SHP77 treated with DMSO at 0.1 percent for 48 hours (cell line): ENCODE measurements at regions not wholly inside any gene's neighbourhood (a gene's known extent, or its start where the extent isn't known, plus 50 kb on each side); places are given as distances from the start of the nearest gene placed in this dataset.
"Not testable (repeated sequence)": the region's sequence is repeated elsewhere in the genome, so short reads cannot be mapped to it uniquely, and the experiment has no call there.

Experiments used
- DNase-seq: peaks from one replicate; lab custom pipeline; 2025; lab: John Stamatoyannopoulos, UW

DNA sequence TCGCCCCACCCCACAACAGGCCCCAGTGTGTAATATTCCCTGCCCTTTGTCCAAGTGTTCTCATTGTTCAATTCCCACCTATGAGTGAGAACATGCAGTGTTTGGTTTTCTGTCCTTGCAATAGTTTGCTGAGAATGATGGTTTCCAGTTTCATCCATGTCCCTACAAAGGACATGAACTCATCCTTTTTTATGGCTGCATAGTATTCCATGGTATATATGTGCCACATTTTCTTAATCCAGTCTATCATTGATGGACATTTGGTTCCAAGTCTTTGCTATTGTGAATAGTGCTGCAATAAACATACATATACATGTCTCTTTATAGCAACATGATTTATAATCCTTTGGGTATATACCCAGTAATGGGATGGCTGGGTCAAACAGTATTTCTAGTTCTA is 132.7 kb downstream of the SNX10 start:
- DNase-seq, result not testable (repeated sequence)

DNA sequence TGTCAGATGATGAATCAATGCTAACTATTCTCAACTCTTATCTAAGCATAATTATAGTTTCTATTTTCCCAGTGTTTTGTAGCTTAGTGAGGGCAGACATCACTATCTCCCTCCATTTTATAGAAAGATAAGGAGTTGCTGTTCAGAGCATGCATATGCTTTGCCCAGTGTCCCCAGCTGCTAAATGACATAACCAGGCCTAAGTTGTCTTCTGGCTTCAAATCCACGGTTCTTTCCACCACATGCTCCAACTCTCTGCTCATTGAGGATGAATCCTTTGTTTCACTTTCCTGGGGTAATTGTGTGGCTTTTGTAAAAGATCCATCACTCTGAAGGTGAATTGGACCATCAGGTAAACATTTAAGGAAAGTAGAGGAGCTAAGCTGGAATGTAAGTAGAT is 134.0 kb downstream of the SNX10 start:
- DNase-seq, result no peak

DNA sequence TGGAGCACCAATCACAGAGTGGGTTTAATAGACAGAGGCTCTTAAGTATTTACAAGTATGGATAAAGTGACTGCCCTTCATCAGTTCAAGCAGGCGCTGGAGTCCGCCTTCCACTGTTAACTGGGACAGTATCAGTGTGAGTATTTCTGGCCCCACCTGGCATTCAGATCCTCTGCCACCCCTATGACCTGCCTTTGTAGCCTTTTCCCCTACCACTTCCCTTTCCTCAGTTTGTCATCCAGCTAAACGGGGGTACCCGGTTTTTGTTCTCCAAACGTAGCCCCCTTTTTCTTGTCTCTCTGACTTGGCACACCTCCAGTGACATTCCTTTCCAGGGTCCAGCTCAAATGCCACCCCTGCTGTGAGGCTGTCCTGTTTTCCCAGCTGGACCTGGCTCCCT is 134.4 kb downstream of the SNX10 start:
- no peak for DNase-seq

DNA sequence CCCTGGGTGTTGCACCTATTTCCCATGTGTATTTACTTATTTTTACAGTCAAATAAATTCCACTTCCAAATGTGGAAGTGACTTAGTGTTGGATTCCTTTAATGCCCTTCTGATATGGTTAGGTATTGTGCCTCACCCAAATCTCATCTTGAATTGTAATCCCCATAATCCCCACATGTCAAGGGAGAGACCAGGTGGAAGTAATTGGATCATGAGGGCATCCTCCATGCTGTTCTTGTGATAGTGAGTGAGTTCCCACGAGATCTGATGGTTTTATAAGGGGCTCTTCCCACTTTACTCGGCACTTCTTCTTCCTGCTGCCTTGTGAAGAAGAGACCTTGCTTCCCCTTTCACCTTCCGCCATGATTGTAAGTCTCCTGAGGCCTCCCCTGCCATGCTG is 136.9 kb downstream of the SNX10 start:
- DNase-seq, result no peak

DNA sequence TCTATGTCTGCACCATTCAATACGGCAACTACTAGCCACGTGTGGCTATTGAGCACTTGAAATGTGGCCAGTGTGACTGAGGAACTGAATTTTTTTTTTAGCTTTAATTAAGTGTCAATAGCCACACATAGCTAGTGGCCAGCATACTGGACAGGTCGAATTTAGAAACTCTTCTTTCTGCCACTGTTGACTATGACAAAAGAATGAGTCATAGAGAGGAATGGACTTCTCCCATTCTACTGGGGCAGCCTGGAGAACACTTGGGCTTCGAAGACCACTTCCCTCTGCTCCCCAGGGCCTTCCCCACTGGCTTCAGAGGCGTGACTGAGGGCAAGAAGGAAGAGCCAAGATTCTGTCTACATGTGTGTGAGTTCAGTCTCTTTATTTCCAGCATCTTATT is 137.5 kb downstream of the SNX10 start:
- no peak for DNase-seq

DNA sequence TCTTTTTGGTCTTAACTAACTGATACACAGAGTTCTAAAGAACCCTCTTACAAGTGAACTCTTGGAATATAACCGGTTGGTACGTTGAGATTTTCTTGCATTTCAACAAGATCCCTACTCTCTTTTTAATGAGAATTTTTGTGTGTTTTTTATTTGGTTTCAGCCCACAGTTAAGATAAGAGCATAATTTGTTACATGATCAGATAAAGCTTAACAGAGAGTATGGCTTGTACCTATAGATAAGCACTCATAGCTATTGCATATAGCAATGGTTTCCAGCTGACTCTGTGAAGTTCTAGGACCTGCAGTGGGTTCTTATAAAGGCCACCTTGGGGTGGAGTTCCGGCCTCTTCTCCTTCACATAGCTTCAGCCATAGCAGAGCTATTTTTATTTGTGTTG is 143.3 kb downstream of the SNX10 start:
- no peak for DNase-seq

DNA sequence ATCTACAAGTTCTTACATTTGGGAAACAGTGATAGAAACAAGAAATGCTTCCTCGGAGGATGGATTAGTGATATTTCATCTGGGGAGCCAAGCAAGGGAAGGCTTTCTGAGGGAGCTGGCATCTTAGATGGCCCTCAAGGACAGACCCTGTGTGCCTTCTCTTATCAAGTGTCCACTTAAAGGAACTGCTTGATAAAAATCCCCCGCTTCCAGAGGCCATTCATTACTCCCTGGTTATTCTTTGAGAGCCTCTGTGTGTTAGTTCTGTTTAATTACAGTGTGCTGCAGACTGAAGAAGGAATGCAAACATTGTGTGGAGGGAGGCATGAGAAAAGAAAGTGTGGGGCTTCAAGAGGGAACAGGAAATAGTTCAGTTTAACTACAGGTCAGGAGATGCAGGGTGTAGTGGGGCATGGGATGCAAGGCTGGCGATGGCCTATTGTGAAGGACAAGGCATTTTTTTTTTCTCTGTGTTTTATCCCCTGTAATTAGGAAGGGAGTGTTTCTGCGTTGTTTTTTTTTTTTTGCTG is 145.4 kb downstream of the SNX10 start:
- DNase-seq, result peak; percentile 10

DNA sequence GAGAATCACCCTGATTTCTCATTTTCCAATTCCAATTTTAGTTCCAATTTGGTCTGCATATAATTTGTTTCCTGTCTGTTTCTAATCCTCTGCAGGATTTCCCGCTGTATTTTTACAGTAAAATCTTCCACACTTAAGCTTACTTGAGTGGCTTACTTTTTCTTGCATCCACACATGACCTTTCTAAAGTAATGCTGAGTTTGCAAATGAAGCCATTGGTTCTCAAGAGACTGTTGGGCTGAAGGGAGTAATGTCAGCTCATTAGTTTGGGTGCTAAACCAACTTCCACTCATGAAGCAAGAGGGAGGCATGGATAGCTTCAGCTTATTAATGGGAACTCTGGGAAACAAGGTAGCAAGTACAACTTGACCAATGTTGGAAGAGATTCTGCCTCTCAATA is 146.4 kb downstream of the SNX10 start:
- DNase-seq, result no peak

DNA sequence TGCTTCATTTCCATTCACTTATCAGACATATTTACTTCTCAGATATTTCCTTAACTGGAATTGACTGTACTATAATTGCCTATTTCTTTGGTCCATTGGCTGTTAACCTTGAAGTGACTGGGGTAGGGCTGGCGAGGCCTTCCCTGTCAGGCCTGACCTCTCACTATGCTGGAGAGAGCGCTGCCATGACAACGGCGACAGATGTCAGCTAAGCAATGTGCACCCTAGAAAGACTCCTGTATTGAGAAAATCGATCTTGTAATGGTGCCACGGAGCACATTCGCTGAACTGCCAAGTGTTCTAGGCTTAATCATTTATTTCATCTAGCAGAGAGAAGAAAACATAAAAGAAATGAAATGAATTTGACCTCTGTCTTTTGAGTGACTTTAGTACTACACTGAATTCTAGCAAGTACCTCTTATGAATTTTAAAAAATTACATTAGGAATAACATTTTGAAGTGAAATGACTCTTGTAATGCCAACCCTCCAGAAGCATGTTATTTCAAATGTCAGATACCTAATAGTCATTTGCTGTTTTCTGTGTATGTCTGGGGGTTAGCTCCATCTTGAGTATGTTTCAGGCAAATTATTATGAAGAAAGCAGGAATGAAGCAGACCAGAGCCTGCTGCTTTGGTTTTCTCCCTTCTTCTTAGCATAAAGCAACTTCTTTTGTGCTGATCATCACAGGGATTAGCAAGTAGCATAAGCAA is 148.0 kb downstream of the SNX10 start:
- DNase-seq, result peak; percentile 28

DNA sequence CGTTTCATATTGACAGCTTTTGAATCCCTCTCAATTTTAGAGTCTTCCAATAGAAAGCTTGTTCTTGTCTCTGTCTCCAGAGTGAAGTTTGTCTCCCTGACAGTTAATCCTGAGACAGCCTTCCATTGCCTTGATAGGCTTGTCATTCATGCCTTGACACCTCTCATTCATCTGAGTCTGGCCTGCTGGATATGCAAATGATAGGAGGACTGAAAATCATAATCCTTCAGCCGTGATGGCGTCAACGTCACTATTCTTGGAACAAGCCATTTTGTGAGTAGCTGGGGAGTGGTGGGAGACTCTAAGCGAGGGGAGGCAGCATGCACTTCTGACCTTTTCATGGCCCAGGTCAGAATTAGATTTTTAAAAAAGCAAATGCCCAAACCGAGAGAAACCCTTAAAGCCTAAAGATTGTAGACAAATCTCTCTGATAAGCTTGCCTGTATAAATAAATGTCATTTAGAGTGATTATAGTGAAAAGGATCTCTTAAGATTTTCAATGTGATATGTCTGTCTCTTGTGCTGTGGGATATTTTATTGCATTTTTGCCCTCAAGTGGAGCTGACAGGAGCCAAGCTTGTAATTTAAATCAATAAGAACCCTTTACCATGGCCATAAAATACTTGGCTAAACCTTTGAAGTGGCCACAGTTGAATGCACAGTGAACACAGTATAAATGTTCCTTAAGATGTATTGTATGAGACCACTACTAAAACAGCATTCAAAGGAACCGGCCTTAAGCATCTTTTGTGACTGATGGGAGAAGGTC is 148.8 kb downstream of the SNX10 start:
- DNase-seq, result no peak

DNA sequence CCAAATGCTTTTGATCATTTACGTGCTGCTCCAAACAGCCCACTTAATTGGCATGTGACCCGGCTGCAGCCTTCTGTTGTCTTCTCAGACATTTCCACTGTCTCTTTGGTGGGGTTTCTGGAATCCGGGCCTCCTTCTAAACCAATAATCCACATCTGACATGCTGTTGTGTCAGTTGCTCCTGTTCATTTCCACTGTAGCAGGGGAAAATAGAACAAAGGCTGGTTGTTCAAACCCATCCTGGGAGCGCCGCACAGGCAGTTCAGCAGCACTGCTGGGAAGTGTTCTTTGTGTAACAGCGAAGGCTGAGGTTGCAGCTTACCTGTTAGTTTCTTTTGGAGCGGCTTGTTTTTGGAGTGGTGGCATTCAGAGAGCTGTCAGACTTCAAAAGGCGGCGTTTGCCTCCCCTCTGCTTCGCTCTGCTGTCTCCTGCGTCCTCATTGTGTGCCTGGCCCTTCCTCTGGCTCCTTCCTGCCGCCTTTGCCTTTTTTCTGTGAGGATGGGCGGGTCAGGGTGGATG is 149.4 kb downstream of the SNX10 start:
- DNase-seq, result no peak

DNA sequence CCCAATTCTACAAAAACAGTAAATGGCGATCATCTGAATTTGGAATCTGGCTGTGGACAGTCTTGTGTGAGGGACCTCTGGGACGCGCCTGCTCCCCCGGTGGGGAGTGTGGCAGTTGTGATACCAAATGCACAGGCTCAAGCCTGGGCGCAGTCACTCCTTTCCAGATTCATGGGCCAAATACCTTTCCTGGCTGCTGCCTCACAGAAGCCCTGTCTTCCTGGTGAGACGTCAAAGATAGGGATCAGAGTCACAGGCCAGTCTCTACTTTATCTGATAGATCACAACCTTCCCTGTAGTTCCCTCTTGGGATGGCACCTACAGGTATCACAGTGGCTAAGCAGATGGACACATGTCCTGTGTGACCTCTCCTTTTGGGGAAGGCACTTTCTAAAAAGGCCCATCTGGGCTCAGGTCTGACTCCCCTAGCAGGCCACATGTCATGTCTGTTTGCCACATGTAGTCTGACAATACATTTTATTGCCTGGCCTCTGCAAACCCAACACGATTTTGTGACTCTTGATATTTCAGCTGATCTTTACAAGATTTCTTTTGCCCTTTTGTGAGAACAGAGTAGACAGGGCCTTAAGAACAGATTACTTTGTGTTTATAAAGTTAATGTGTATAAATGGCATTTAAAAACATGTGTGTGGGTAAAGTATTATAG is 150.1 kb downstream of the SNX10 start:
- DNase-seq, result no peak

DNA sequence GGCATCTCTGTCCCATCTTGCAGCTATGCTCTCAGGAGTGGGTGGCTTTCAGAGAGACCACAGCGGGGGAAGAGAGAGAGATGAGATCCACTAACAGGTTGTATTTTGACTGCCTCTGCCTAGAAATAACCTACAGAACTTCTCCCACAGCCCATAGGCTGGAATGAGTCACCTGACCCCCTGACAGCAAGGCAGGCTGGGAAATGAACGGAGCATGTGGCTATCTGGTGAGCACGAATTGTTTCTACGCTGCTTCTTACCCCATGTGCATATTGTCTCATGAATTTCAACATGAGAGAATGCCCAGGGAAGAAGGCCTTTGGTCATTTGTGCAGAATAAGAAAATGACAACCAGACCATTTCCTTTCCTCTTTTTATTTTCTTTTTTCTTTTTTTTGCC is 151.3 kb downstream of the SNX10 start:
- no peak for DNase-seq

DNA sequence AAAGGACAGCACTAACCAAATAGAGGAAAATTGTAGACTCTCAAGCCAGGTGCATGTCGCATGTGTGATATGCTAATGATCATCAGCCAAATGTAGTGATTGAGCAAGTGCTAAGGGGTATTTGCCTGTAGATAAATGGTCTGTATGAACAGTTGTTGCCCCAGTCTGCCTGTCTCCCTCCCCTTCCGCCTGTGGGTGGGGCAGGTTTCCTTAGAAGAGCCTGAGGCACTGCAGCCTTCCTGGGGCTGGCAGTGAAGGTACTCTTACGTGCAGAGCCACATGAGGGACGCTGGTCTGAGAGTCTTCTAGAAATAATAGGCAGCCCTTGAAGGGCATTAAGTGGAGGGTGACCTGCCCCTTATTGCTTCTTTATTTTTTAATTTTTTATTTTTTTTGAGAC is 152.1 kb downstream of the SNX10 start:
- no peak for DNase-seq

DNA sequence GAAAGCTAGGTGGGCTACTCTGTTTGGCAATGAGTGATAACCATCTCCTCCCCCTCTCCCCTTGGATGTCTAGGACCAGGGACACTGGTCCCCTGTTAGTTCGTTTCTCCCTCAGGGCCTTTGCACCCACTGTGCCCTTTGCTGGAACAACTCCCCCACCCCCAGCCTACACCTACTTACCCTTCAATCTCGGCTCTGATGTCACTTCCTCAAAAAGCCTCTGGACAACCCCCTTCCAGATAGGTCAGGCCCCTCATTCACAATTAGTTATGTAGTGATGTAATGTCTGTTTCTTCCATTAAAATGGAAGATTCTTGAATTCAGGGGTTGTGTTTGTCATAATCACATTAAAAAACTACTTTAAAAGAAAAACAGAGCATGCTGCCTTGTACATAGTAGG is 152.9 kb downstream of the SNX10 start:
- no peak for DNase-seq

DNA sequence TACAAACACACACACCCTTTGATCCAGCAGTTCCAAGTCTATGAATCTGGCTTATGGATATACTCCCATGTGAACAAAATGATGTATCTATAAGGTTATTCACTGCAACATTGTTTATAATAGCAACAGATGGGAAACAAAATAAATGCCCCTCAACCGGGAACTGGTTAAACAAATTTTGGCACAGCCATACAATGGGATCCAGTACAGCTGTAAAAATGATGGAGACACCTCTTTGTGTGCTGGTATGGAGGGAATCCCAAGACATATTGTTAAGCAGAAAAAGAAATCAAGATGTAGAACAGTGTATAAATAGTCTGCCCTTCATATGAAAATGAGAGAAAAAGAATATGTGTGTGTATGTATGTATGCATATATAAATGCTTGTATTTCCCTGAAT is 155.5 kb downstream of the SNX10 start:
- DNase-seq, result no peak

DNA sequence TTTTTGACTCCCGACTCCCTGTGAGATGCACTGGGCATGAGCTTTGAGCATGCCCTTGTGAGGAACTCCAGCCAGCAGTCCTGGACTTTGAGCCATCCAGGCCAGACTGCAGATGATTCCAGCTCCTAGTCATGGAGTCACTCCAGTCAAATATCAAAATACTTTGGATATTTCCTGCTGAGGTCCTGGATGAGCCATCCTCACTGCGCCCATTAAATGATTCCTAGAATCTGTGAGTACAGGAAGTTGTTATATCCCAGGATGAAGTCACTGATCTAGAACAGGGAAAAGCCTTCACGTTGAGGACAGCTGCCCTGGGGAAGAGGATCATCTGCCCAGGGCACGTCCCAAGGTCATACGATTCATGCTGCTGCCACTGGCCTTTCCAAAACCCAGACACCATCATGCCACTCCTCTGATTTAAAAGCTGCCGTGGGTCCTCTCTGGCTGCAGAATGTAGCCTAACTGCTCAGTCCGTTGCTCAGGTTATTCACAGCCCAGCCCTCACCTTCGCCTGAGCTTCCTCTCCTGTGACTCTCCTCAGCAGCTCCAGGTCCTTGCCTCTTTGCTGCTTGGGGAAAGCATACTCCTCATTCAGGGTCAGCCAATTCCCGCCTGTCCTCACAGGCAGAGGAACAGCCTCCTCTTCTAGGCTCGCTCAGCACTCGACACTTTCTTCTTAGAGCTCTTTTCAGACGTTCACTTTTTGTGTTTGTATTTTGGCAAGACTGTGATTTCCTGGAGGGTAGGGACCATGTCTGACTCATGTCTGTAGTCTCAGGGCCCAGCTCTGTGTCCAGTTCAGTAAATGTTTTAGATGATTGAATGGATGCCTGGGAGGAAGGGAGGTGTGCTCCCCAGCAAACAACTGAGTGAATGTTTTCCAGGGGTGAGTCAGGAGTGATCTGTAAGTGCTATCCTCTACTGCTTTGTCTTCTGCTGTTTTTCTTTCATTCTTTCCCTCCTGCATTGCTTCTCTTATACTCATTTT is 157.8 kb downstream of the SNX10 start:
- peak; percentile 33 for DNase-seq

DNA sequence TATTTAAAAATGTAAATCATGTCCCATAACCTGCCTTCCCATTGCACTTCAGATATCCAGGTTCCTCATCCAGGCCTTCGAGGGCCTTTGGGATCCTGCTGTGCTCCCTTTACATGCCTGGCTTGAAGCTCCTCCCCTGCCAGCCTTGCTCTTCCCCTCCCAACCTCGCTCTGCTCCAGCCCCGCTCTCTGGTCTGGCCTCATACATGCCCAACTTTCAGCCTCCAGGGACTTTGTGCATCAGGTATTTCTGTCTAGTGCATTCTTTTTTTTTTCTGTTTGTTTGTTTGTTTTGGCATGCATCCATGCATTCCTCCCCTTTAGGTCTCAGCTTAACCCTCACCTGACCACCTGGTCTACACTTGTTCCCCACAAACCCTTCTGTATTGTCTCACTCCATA is 160.3 kb downstream of the SNX10 start:
- DNase-seq, result no peak

DNA sequence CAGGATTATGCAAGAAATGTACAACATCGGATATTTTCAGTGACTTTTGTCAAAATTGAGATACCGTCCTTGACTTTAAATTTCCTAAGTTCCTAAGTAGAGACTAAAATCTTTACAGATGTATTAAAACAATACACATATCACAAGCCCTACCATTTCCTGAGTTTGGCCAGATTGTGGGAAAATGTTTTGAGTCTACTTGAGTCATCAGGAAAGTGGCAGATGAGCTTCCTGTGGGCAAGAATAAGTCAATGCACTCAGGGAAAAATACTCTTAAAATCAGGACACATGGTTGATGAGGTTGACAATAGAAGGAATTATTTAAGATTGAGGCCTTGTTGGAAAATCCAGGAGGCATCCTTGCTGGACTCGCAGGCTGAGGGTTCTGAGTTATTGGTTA is 162.5 kb downstream of the SNX10 start:
- no peak for DNase-seq

DNA sequence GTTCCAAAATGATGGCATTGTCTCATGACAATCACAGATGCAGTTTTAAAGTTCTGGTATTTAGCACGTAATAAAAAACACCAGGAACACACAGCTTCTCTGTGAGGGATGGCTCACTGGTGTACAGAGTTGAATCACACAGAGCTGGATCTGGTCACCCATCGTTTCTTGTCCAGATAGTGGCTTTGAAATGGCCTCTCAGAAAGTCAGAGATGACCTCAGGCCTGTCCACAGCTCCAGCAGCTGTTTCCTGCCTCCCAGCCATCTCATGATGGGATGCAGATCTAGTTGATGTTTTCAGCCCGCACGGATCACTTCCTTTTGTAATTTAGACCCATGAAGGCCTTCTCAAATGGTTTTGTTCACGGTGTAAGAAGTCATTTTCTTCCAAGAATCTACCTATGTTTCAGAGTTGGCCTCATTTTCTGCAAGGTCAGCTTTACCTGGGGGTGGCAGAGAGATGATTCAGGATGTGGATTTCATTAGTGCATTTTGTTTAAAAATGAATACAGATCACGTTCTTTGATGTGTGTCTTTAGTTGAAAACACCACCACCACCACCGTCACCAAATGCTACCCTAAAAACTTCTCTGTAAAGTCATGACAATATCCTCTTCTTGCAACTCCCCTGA is 166.2 kb downstream of the SNX10 start:
- no peak for DNase-seq
